ENCODE measurements at regions not wholly inside any gene's neighbourhood (a gene's known extent, or its start where the extent isn't known, plus 50 kb on each side); places are given as distances from the start of the nearest gene placed in this dataset.

DNA sequence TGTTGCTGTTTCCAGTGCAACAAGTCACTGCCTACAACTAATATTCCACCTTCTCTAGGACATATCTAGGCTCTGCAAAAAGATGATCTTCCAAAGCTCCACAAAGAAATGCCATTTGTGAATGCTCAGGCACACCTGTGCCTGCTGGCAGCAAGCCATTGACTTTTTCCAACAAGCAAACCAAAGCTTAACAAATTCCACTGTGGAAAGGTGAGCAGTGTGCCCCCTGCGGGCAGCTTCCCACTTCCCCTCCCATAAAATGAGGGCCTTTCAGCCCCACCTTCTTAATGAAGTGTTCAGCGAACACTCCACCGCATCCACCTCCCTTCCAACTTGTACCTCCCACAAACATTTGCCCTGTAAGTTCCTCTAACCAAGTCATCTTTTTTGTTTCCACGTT lies 157.5 kb upstream of the SLC24A5 start:
- Histone ChIP-seq H3K36me3 (ENCODE audit: low read length) (no peaks in the 10 kb centered on the region), H3K4me3 (ENCODE audit: insufficient read depth, low read length, poor library complexity, severe bottlenecking) (no peak overlapping the region), H3K9me3 (ENCODE audit: insufficient read depth, low read length) (no peaks in the 10 kb centered on the region), H4K20me1 (ENCODE audit: low read depth, low read length) (no peaks in the 10 kb centered on the region), H3K27ac (ENCODE audit: low read depth, low read length) (no peak overlapping the region), H2AFZ (ENCODE audit: low read depth, low read length, severe bottlenecking) (no peak overlapping the region), H3K4me2 (ENCODE audit: low read depth, low read length, poor library complexity, severe bottlenecking) (no peak overlapping the region), H3F3A (ENCODE audit: insufficient read depth) (no peaks in the 10 kb centered on the region), H3K27me3 (ENCODE audit: low read length) (no peaks in the 10 kb centered on the region), H3K79me2 (ENCODE audit: insufficient read depth, low read length) (no peaks in the 10 kb centered on the region), H3K9me2 (replicated peaks; ENCODE audit: insufficient read depth, low read length) (no peaks in the 10 kb centered on the region), H3K9ac (ENCODE audit: low read length) (no peak overlapping the region)
- TF ChIP-seq EZH2phosphoT487 (conservative IDR thresholded peaks at IDR 0.05; ENCODE audit: low read length) = no peak
- TF ChIP-seq, protein P1, sequence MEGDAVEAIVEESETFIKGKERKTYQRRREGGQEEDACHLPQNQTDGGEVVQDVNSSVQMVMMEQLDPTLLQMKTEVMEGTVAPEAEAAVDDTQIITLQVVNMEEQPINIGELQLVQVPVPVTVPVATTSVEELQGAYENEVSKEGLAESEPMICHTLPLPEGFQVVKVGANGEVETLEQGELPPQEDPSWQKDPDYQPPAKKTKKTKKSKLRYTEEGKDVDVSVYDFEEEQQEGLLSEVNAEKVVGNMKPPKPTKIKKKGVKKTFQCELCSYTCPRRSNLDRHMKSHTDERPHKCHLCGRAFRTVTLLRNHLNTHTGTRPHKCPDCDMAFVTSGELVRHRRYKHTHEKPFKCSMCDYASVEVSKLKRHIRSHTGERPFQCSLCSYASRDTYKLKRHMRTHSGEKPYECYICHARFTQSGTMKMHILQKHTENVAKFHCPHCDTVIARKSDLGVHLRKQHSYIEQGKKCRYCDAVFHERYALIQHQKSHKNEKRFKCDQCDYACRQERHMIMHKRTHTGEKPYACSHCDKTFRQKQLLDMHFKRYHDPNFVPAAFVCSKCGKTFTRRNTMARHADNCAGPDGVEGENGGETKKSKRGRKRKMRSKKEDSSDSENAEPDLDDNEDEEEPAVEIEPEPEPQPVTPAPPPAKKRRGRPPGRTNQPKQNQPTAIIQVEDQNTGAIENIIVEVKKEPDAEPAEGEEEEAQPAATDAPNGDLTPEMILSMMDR (IDR thresholded peaks at IDR 0.05; ENCODE audit: insufficient read depth, low read length, poor library complexity, severe bottlenecking) = no peak

DNA sequence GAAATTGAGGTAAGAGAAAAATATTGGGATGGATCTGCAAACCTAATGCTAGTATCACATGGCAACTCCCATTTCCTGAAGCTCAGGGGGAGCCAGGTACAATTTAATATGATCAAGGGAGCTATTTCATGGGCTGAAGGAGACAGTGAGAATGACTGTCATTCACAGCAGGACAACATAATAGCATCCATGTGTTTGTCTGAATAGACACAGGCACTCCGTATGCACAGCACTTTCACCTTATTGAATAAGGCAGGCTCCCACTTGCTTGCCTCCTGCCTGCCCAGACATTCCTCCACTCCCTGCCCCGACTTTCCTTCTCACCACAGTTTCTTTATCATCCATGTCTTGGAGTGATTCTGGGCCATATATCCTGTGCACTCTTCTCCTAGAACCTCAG lies 156.6 kb upstream of the SLC24A5 start:
- Histone ChIP-seq H3K4me2 (ENCODE audit: low read depth, low read length, poor library complexity, severe bottlenecking) (no peak overlapping the region), H3K79me2 (ENCODE audit: insufficient read depth, low read length) (no peaks in the 10 kb centered on the region), H3K4me3 (ENCODE audit: insufficient read depth, low read length, poor library complexity, severe bottlenecking) (no peak overlapping the region), H3K9me2 (replicated peaks; ENCODE audit: insufficient read depth, low read length) (no peaks in the 10 kb centered on the region), H3K36me3 (ENCODE audit: low read length) (no peaks in the 10 kb centered on the region), H3F3A (ENCODE audit: insufficient read depth) (no peaks in the 10 kb centered on the region), H4K20me1 (ENCODE audit: low read depth, low read length) (no peaks in the 10 kb centered on the region), H2AFZ (ENCODE audit: low read depth, low read length, severe bottlenecking) (no peak overlapping the region), H3K27ac (ENCODE audit: low read depth, low read length) (no peak overlapping the region), H3K9ac (ENCODE audit: low read length) (no peak overlapping the region), H3K9me3 (ENCODE audit: insufficient read depth, low read length) (no peaks in the 10 kb centered on the region), H3K27me3 (ENCODE audit: low read length) (no peaks in the 10 kb centered on the region)
- TF ChIP-seq, protein P1 (IDR thresholded peaks at IDR 0.05; ENCODE audit: insufficient read depth, low read length, poor library complexity, severe bottlenecking) = no peak
- TF ChIP-seq EZH2phosphoT487 (conservative IDR thresholded peaks at IDR 0.05; ENCODE audit: low read length) = no peak

DNA sequence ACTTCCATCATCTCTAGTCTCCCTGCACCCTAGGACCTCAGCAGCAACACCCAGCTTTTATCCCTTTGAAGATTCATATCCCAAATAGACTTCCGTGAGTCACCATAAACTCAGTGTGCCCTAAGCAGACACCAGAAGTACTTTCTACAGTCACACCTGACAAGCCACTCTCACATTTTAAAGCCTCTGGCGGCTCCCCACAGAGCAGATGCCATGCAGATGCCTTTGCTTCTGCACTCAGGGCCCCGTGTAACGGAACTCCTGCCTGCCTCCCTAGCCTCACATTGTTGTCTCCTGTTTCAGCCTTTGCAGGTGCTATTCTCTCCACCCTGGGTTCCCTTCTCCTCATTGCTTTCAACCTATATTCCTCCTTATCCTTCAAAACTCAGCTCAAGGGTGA lies 155.5 kb upstream of the SLC24A5 start:
- H3K9ac ChIP-seq (ENCODE audit: low read length) = no peak overlapping the region
- no peaks in the 10 kb centered on the region for H3K27me3 ChIP-seq (ENCODE audit: low read length)
- no peak overlapping the region for H2AFZ ChIP-seq (ENCODE audit: low read depth, low read length, severe bottlenecking)
- H3K4me2 ChIP-seq (ENCODE audit: low read depth, low read length, poor library complexity, severe bottlenecking) = no peak overlapping the region
- H4K20me1 ChIP-seq (ENCODE audit: low read depth, low read length) = no peaks in the 10 kb centered on the region
- no peaks in the 10 kb centered on the region for H3K9me2 ChIP-seq (replicated peaks; ENCODE audit: insufficient read depth, low read length)
- no peaks in the 10 kb centered on the region for H3F3A ChIP-seq (ENCODE audit: insufficient read depth)
- H3K79me2 ChIP-seq (ENCODE audit: insufficient read depth, low read length) = no peaks in the 10 kb centered on the region
- no peaks in the 10 kb centered on the region for H3K9me3 ChIP-seq (ENCODE audit: insufficient read depth, low read length)
- H3K4me3 ChIP-seq (ENCODE audit: insufficient read depth, low read length, poor library complexity, severe bottlenecking) = no peak overlapping the region
- no peak overlapping the region for H3K27ac ChIP-seq (ENCODE audit: low read depth, low read length)
- no peak for TF ChIP-seq EZH2phosphoT487 (conservative IDR thresholded peaks at IDR 0.05; ENCODE audit: low read length)
- TF ChIP-seq, protein P1 (IDR thresholded peaks at IDR 0.05; ENCODE audit: insufficient read depth, low read length, poor library complexity, severe bottlenecking) = no peak
- no peaks in the 10 kb centered on the region for H3K36me3 ChIP-seq (ENCODE audit: low read length)
